SK-N-SH (cell line): ENCODE measurements at regions not wholly inside any gene's neighbourhood (a gene's known extent, or its start where the extent isn't known, plus 50 kb on each side); places are given as distances from the start of the nearest gene placed in this dataset.

Experiments
- CTCF ChIA-PET: fragments of 300-600, 350-600 bp; formaldehyde crosslinking; extraction: SDS; loops from one replicate; lab custom pipeline; 2021; lab: Yijun Ruan, JAX
- POLR2A ChIA-PET: fragments of 350-600 bp; sonication (Branson Sonifier 250); formaldehyde crosslinking; extraction: SDS; loops from one replicate; lab custom pipeline; 2020; ENCODE audit warnings: antibody characterized with exemption, inconsistent platforms; lab: Yijun Ruan, JAX
- DNase-seq: peaks from one replicate; pipeline ENCODE4 v3.0.0; 2012
- H2AFZ ChIP-seq: fragments of 200-600 bp; sonication (generic); 2 replicates; pipeline ENCODE4 v1.8.1; 2016; ENCODE audit warnings: antibody characterized with exemption, mild to moderate bottlenecking, low read depth
- H3F3A ChIP-seq: fragments of 200-600 bp; sonication (generic); replicated peaks from 2 replicates; pipeline ENCODE3; 2016; ENCODE audit warnings: antibody characterized with exemption, mild to moderate bottlenecking; ENCODE audit not compliant: insufficient read depth
- H3K27ac ChIP-seq, 2 experiments: fragments of 200-500 bp in 1 of 2; fragments of 200-600 bp in 1 of 2; sonication (Bioruptor generic) in 1 of 2; sonication (generic), shearing (Covaris generic) in 1 of 2; 2 replicates each; pipeline versions ENCODE4 v1.5.1 to v1.6.1; 2014 to 2016; ENCODE audit warnings: low read depth in 2 of 2, inconsistent platforms in 1 of 2, low read length in 1 of 2, mild to moderate bottlenecking in 1 of 2, mixed read lengths in 1 of 2
- H3K27me3 ChIP-seq: fragments of 200-600 bp; sonication (generic), shearing (Covaris generic); 2 replicates; pipeline ENCODE4 v1.6.1; 2016; ENCODE audit warnings: mixed run types; ENCODE audit not compliant: insufficient read depth
- H3K36me3 ChIP-seq, 2 experiments: fragments of 200-500 bp in 1 of 2; fragments of 200-600 bp in 1 of 2; sonication (Bioruptor generic) in 1 of 2; sonication (generic) in 1 of 2; replicated peaks in 1 of 2; 2 replicates each; pipeline versions ENCODE3 to v1.5.1; 2014 to 2016; ENCODE audit warnings: low read length in 1 of 2, mild to moderate bottlenecking in 1 of 2; ENCODE audit not compliant: insufficient read depth in 2 of 2, control insufficient read depth in 1 of 2
- H3K4me1 ChIP-seq, 2 experiments: fragments of 200-500 bp in 1 of 2; fragments of 200-600 bp in 1 of 2; sonication (Bioruptor generic) in 1 of 2; sonication (generic), shearing (Covaris generic) in 1 of 2; 2 replicates each; pipeline versions ENCODE4 v1.5.1 to v1.6.1; 2014 to 2016; ENCODE audit warnings: low read depth in 1 of 2, low read length in 1 of 2, mixed run types in 1 of 2; ENCODE audit not compliant: insufficient read depth in 2 of 2, control insufficient read depth in 1 of 2
- H3K4me2 ChIP-seq: fragments of 200-600 bp; sonication (generic), shearing (Covaris generic); 2 replicates; pipeline ENCODE4 v1.6.1; 2017; ENCODE audit warnings: mixed run types
- H3K4me3 ChIP-seq, 2 experiments: fragments of 200-500 bp in 1 of 2; fragments of 200-600 bp in 1 of 2; sonication (Bioruptor generic) in 1 of 2; sonication (generic), shearing (Covaris generic) in 1 of 2; 2 replicates each; pipeline versions ENCODE4 v1.5.1 to v1.8.1; 2014 to 2016; ENCODE audit warnings: low read depth in 2 of 2, inconsistent platforms in 1 of 2, low read length in 1 of 2, mild to moderate bottlenecking in 1 of 2, mixed read lengths in 1 of 2, moderate library complexity in 1 of 2
- H3K79me2 ChIP-seq: fragments of 200-600 bp; sonication (generic); 2 replicates; pipeline ENCODE4 v1.8.1; 2017; ENCODE audit warnings: mild to moderate bottlenecking; ENCODE audit not compliant: insufficient read depth
- H3K9ac ChIP-seq: fragments of 200-600 bp; sonication (generic); 2 replicates; pipeline ENCODE4 v1.6.1; 2017; ENCODE audit warnings: mixed run types
- H3K9me2 ChIP-seq: fragments of 200-600 bp; sonication (generic); 2 replicates; pipeline ENCODE4 v1.6.1; 2017; ENCODE audit warnings: mixed run types
- H3K9me3 ChIP-seq: fragments of 200-600 bp; sonication (generic); 2 replicates; pipeline ENCODE4 v1.6.1; 2017; ENCODE audit warnings: mixed run types, mild to moderate bottlenecking, moderate library complexity
- H4K20me1 ChIP-seq: fragments of 200-600 bp; sonication (generic); 2 replicates; pipeline ENCODE4 v1.6.1; 2017; ENCODE audit warnings: mild to moderate bottlenecking, mixed run types; ENCODE audit not compliant: insufficient read depth
- FOSL2 ChIP-seq: IDR thresholded peaks from 2 replicates; pipeline ENCODE4 v1.4.0; 2012; ENCODE audit warnings: low read depth, mild to moderate bottlenecking, moderate library complexity, borderline replicate concordance
- IRF3 ChIP-seq: fragments of 150-350 bp; IDR thresholded peaks from 2 replicates; pipeline ENCODE4 v1.6.1; 2016; ENCODE audit warnings: mild to moderate bottlenecking, low read depth, low read length
- JUND ChIP-seq: IDR thresholded peaks from 2 replicates; pipeline ENCODE4 v1.4.0; 2012
- MEF2A ChIP-seq: IDR thresholded peaks from 2 replicates; pipeline ENCODE4 v1.4.0; 2012; ENCODE audit warnings: low read depth, borderline replicate concordance
- NFIC ChIP-seq: IDR thresholded peaks from 2 replicates; pipeline ENCODE4 v1.4.0; 2012; ENCODE audit warnings: borderline replicate concordance
- NRF1 ChIP-seq: IDR thresholded peaks from 2 replicates; pipeline ENCODE4 v1.6.1; 2012; ENCODE audit warnings: low read depth, mild to moderate bottlenecking, low read length
- RAD21 ChIP-seq: IDR thresholded peaks from 2 replicates; pipeline ENCODE4 v1.6.1; 2012; ENCODE audit warnings: mild to moderate bottlenecking, low read length
- RCOR1 ChIP-seq: fragments of 150-350 bp; IDR thresholded peaks from 2 replicates; pipeline ENCODE4 v1.6.1; 2017; ENCODE audit warnings: antibody characterized with exemption, low read length
- RXRA ChIP-seq: IDR thresholded peaks from 2 replicates; pipeline ENCODE4 v1.4.0; 2012; ENCODE audit warnings: low read depth, mild to moderate bottlenecking, borderline replicate concordance
- SMC3 ChIP-seq: IDR thresholded peaks from 2 replicates; pipeline ENCODE4 v1.6.1; 2012; ENCODE audit warnings: low read depth, low read length, improper control_type of control experiment
- TAF1 ChIP-seq: IDR thresholded peaks from 2 replicates; pipeline ENCODE4 v1.6.1; 2012; ENCODE audit warnings: low read depth, mild to moderate bottlenecking, low read length, moderate library complexity, borderline replicate concordance
- USF1 ChIP-seq: IDR thresholded peaks from 2 replicates; pipeline ENCODE4 v1.4.0; 2012; ENCODE audit warnings: low read depth, borderline replicate concordance
- WGBS: methylation state at CpG from one replicate; pipeline ENCODE4 v1.1.6; 2017; ENCODE audit warnings: low lambda C conversion rate; 5-methylcytosine and 5-hydroxymethylcytosine counted together
- TF ChIP-seq, protein P1 (sequence below): IDR thresholded peaks from 2 replicates; pipeline ENCODE4 v1.4.0; 2012; ENCODE audit warnings: low read depth
- TF ChIP-seq, protein P2 (sequence below): fragments of 150-350 bp; IDR thresholded peaks from 2 replicates; pipeline ENCODE4 v1.6.1; 2017; ENCODE audit warnings: antibody characterized with exemption, low read length, low read depth, borderline replicate concordance
- TF ChIP-seq, protein P3 (sequence below): IDR thresholded peaks from 2 replicates; pipeline ENCODE4; 2012

DNA sequence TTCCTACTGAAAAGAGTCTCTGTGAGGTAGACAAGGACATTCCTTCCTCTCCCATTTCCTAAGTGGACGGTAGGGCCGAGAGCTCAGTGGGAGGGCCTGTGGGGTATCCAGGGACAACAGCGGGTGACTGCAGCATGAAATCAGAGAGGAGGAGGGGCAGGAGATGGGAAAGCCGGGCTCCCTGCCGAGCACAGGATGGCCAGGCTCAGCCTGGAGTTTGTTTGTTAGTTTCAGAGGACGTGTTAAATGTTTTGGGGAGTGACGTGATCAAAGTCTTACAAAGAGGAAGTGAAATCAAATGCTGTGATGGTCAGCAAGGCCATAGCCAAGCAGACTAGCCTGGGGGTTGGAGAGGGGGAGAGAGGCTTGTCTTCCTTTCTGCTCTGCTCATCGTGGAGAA, 152.7 kb downstream of the ADAMTS15 start:
- peaks cover under 1% of the 10 kb centered on the region for H3F3A ChIP-seq
- no peaks in the 10 kb centered on the region for H3K79me2 ChIP-seq
- H3K9ac ChIP-seq: no peak overlapping the region
- 78% methylated on average over 8 of the region's 8 CpGs for WGBS
- no peaks in the 10 kb centered on the region for H3K27me3 ChIP-seq
- no peak overlapping the region for H2AFZ ChIP-seq
- no peaks in the 10 kb centered on the region for H3K36me3 ChIP-seq
- POLR2A ChIA-PET: no interaction called here
- CTCF ChIA-PET: no interaction called here
- no peak overlapping the region for H3K4me3 ChIP-seq
- no peaks in the 10 kb centered on the region for H3K9me2 ChIP-seq
- DNase-seq: no peak
- TF ChIP-seq MEF2A: no peak
- TF ChIP-seq JUND: no peak
- no peak for TF ChIP-seq IRF3
- no peak for TF ChIP-seq NFIC
- TF ChIP-seq RAD21: no peak
- TF ChIP-seq FOSL2: no peak
- no peak for TF ChIP-seq RCOR1
- no peak for TF ChIP-seq USF1
- TF ChIP-seq, protein P1, sequence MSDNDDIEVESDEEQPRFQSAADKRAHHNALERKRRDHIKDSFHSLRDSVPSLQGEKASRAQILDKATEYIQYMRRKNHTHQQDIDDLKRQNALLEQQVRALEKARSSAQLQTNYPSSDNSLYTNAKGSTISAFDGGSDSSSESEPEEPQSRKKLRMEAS: no peak
- TF ChIP-seq, protein P2, sequence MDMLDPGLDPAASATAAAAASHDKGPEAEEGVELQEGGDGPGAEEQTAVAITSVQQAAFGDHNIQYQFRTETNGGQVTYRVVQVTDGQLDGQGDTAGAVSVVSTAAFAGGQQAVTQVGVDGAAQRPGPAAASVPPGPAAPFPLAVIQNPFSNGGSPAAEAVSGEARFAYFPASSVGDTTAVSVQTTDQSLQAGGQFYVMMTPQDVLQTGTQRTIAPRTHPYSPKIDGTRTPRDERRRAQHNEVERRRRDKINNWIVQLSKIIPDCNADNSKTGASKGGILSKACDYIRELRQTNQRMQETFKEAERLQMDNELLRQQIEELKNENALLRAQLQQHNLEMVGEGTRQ: no peak
- TF ChIP-seq SMC3: no peak
- TF ChIP-seq TAF1: no peak
- TF ChIP-seq, protein P3, sequence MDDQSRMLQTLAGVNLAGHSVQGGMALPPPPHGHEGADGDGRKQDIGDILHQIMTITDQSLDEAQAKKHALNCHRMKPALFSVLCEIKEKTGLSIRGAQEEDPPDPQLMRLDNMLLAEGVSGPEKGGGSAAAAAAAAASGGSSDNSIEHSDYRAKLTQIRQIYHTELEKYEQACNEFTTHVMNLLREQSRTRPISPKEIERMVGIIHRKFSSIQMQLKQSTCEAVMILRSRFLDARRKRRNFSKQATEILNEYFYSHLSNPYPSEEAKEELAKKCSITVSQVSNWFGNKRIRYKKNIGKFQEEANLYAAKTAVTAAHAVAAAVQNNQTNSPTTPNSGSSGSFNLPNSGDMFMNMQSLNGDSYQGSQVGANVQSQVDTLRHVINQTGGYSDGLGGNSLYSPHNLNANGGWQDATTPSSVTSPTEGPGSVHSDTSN: no peak
- TF ChIP-seq NRF1: no peak
- no peak for TF ChIP-seq RXRA
- TF ChIP-seq, all 33 proteins: peak for 0
- H3K4me2 ChIP-seq: no peak overlapping the region
- no peaks in the 10 kb centered on the region for H3K9me3 ChIP-seq
- H3K4me1 ChIP-seq: peaks cover 4 to 6% of the 10 kb centered on the region in 2 experiments; a peak in 2 of 4 replicates
- H3K27ac ChIP-seq: no peak overlapping the region
- H4K20me1 ChIP-seq: no peaks in the 10 kb centered on the region
